Activated CD4-positive, alpha-beta T cell treated with anti-CD3 and anti-CD28 coated beads for 48 hours (primary cell): ENCODE measurements at regions not wholly inside any gene's neighbourhood (a gene's known extent, or its start where the extent isn't known, plus 50 kb on each side); places are given as distances from the start of the nearest gene placed in this dataset.
"Not testable (repeated sequence)": the region's sequence is repeated elsewhere in the genome, so short reads cannot be mapped to it uniquely, and the experiment has no call there.

Source experiments
- DNase-seq: peaks from one replicate; pipeline ENCODE4 v3.0.0-alpha.2; 2020

GRCh38 chr12:102653406-102653805 lies 173.0 kb upstream of the IGF1 start:
- no peak for DNase-seq

GRCh38 chr12:102652645-102653313 lies 172.4 kb upstream of the IGF1 start:
- no peak for DNase-seq

GRCh38 chr12:102645968-102646367 lies 165.6 kb upstream of the IGF1 start:
- DNase-seq, result no peak

- DNase-seq, result no peak
Measured at GRCh38 chr12:102643879-102644575, 163.7 kb upstream of the IGF1 start.

- DNase-seq, result no peak
Measured at GRCh38 chr12:102642199-102642598, 161.8 kb upstream of the IGF1 start.

GRCh38 chr12:102640658-102641057 lies 160.3 kb upstream of the IGF1 start:
- DNase-seq, result not testable (repeated sequence)

GRCh38 chr12:102638777-102639176 lies 158.4 kb upstream of the IGF1 start:
- DNase-seq, result no peak

GRCh38 chr12:102633981-102634605 lies 153.7 kb upstream of the IGF1 start:
- DNase-seq, result no peak

GRCh38 chr12:102631274-102631673 lies 150.9 kb upstream of the IGF1 start:
- no peak for DNase-seq

GRCh38 chr12:102629262-102629888 lies 149.0 kb upstream of the IGF1 start:
- no peak for DNase-seq

- DNase-seq, result no peak
Measured at GRCh38 chr12:102625819-102626218, 145.5 kb upstream of the IGF1 start.

- DNase-seq, result no peak
Measured at GRCh38 chr12:102622618-102623017, 142.3 kb upstream of the IGF1 start.

GRCh38 chr12:102618197-102618877 lies 138.0 kb upstream of the IGF1 start:
- DNase-seq, result no peak

GRCh38 chr12:102616692-102617091 lies 136.3 kb upstream of the IGF1 start:
- DNase-seq, result no peak

GRCh38 chr12:102611995-102612394 lies 131.6 kb upstream of the IGF1 start:
- no peak for DNase-seq

- no peak for DNase-seq
Measured at GRCh38 chr12:102609996-102610395, 129.6 kb upstream of the IGF1 start.

GRCh38 chr12:102603021-102603420 lies 122.7 kb upstream of the IGF1 start:
- DNase-seq, result no peak

GRCh38 chr12:102602521-102602920 lies 122.2 kb upstream of the IGF1 start:
- DNase-seq, result no peak

- no peak for DNase-seq
Measured at GRCh38 chr12:102601621-102602020, 121.3 kb upstream of the IGF1 start.

GRCh38 chr12:102596687-102597086 lies 116.3 kb upstream of the IGF1 start:
- DNase-seq, result no peak

GRCh38 chr12:102596031-102596430 lies 115.7 kb upstream of the IGF1 start:
- DNase-seq, result no peak

GRCh38 chr12:102595315-102595714 lies 115.0 kb upstream of the IGF1 start:
- DNase-seq, result no peak

GRCh38 chr12:102593134-102593533 lies 112.8 kb upstream of the IGF1 start:
- DNase-seq, result no peak
